ENCODE measurements at regions not wholly inside any gene's neighbourhood (a gene's known extent, or its start where the extent isn't known, plus 50 kb on each side); places are given as distances from the start of the nearest gene placed in this dataset.
A peak's percentile ranks its signal among the peaks of the same experiment; 100 is the strongest.
"Not testable (repeated sequence)": the region's sequence is repeated elsewhere in the genome, so short reads cannot be mapped to it uniquely, and the experiment has no call there.

DNA sequence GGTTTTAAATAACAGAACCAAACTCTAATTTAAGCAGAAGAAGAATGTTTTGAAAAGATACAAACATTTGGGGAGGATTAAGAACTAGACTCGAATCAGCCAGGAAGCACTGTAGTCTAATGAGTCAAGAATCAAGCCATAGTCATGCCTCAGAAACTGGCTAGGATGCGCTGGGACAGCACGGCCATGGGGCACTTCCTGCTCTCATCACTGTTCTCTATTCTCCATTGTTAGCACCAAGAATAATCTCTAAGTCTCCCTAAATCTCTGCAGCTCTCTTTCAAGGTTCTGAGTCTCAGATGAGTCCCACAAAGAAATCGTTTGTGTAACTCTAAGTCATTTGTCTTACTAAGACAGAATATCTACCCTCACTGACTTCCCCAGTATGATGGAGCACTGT is 399.0 kb upstream of the KCNMB2 start:
- no peak for FAIRE-seq

DNA sequence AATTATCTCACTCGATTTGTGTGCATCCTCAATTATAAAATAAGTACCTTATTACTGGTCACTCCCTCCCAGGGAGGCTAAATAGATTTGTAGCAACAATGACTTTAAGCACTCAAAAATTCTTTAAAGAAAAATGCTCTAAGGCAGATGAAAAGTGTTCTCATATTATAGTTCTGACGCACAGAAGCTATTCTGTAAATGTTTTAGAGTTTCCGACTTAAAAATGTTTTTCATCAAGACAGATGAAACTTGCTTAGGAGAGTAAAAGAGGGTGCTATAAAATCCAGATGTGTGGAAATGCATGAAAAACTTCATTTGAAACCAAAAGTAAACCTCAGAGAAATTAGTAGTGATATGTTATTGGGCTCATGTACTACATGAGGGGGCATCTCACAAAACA is 398.4 kb upstream of the KCNMB2 start:
- peak; percentile 95 for FAIRE-seq

DNA sequence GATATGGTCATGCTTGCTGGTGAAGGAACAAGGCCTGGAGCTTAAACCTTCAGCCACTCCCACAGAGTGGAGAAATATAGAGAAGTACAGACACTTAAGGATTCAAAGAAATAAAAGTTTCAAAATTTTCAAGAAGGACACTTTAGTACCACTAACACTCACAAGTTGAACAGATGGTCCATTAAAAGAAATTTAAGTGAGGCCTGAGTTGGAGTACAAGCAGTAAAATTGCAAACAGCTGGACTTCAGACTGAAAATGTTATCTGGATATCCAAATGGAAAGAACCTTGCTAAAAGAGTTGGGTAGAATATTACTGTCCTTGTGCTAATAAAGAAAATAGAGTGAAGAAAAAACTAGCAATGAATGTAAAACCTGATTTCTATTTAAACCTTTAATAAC is 397.1 kb upstream of the KCNMB2 start:
- FAIRE-seq, result peak; percentile 82

DNA sequence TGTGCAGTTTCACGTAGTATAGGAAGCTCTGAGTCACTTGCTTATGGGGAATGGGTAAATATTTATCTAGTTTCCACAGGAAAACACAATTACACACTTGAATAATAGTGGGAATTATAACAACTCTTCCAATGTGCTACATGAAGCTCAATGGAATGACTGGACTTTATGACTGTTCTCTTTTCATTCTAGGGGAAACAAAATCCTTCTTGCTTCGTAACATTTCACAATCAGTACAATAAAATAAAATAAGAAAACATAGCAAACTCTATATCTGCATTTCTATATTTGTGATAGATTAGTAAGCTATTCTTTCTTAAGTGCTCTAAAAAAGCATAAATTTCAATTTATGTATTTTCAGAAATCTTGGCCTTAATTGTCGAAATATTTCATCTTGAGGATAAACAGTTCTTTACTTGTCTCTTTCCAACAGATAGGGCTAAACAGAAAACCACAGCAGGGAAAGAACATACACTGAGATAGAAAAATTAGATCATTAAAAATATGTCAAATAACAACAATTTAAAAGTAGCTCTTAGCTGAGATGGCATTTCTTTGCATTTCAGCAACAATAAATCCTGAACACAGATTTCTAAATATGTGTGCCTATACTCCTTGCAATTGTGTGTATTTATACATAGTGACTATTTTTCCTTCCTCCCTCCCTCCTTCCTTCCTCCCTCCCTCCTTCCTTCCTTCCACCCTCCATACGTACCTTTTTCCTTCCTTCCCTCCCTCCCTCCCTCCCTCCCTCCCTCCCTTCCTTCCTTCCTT is 395.5 kb upstream of the KCNMB2 start:
- peak; percentile 78 for FAIRE-seq

DNA sequence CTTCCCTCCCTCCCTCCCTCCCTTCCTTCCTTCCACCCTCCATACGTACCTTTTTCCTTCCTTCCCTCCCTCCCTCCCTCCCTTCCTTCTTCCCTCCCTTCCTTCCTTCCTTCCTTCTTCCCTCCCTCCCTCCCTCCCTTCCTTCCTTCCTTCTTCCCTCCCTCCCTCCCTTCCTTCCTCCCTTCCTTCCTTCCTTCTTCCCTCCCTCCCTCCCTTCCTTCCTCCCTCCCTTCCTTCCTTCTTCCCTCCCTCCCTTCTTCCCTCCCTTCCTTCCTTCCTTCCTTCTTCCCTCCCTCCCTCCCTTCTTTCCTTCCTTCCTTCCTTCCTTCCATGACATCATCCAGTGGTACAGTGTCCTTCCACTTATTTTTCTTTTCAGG is 394.9 kb upstream of the KCNMB2 start:
- FAIRE-seq, result not testable (repeated sequence)

DNA sequence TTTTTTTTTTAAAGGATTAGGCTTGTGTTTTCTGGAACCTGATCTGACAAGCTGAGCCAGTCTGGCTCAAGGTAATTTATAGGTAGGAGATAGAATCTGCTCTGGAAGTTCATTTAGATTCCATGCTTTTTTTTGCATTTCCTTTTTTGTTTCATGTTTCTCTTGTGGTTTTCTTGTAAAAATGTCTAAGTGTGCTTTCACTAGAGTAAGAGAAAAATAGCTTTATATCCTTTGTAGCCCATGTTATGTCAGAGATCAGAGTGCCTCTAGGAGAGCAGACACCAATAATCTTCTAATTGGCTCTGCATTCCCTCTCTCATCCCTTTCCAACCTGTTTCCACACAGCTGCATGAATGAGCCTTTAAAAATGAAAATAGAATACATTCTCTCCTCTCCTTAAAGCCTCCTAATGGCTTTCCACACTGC is 389.8 kb upstream of the KCNMB2 start:
- no peak for FAIRE-seq

DNA sequence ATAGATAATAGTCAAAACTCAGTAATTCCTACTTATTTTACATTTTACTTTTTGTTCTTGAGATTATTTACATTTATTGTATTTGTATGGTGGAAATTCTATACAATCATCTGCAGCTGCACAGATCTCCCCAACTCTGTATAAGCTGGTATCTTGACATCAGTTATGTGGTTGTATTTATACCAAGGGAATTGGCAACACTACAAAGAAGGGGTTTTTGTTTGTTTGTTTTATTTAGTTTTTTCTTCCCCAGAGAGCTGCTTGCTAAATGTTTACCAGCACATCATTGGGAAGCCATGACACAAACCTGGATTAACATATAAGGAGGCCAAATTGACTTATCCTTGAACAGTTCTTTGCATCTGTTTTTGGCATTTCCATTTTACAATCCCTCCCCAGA is 389.2 kb upstream of the KCNMB2 start:
- no peak for FAIRE-seq

DNA sequence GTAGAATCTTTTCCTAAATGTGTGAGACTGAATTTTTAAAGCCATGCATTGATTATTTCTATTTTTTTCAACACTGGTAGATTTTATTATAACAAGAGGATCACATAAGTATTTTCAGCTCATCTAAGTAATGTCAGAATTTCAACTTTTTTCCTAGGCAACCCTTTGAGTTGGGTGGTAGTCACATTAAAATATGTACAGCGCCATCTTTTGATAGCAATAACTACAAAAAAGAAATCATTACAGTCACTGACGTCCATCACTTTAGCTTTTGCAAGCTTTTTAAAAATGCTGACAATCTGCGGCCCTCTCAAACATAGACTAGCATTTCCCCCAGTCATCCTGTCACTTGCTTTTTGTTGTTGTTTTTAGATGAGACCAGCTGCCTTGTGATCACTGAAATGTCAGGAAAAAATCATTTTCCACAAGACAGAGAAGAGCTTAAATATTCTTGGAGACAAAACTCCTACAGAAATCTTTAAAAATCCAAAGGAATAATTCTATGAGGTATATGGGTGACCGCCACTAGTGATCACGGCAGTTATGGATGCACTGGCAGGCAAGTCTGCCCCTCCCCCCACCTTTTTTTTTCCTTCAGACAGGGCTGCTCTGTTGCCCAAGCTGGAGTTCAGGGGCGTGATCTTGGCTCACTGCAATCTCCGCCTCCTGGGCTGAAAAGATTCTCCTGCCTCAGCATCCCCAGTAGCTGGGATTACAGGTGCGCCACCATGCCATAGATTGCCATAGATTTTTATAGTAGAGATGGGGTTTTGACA is 384.0 kb upstream of the KCNMB2 start:
- no peak for FAIRE-seq

DNA sequence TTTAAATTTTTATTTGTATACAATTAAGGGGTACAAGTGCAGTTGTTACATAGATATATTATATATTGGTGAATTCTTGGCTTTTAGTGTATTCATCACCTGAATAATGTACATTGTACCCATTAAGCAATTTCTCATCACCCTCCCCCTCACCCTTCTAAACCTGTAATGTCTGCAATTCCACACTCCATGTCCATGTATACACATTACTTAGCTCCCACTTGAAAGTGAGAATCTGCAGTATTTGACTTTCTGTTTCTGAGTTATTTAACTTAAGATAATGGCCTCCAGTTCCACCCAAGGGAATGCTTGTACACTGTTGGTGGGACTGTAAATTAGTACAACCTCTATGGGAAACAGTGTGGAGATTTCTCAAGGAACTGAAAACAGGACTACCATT is 383.2 kb upstream of the KCNMB2 start:
- no peak for FAIRE-seq

DNA sequence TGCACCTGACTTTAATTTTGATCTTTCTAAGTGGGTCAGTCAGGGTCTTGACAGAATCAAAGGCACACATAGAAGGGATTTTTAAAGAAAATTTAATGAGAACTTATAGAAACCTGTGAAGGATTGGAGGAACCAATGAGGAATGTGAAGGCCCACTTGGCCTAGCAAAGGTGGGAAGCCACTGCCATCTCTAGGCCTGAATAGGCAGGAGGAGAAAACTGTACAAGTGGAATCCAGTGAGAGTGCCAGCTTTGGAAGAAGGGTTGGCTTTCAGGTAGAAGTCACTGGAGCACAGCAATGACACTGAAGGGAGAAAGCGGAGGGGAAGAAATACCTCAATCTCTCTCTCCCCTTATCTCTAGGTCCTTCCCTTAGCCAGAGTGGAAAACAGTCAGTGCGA is 380.7 kb upstream of the KCNMB2 start:
- no peak for FAIRE-seq

DNA sequence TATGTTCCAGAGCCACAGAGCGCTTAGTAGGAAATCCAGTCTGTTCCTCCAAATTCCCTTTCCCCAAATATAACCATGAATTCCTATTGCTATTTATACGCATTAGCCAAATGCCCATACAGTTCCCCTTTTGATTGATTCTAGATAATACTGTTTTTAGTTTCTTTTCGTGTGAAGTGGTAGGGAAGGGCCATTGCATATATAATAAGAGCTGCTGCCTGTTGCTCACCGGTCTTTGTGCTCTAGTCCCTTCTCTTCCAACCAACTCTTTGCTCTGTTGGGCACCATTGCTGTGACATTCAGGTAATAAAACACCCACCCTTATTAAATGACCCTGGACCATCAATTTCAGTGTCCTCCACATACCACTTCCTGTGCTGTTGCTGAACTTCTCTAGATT is 379.9 kb upstream of the KCNMB2 start:
- FAIRE-seq, result no peak

DNA sequence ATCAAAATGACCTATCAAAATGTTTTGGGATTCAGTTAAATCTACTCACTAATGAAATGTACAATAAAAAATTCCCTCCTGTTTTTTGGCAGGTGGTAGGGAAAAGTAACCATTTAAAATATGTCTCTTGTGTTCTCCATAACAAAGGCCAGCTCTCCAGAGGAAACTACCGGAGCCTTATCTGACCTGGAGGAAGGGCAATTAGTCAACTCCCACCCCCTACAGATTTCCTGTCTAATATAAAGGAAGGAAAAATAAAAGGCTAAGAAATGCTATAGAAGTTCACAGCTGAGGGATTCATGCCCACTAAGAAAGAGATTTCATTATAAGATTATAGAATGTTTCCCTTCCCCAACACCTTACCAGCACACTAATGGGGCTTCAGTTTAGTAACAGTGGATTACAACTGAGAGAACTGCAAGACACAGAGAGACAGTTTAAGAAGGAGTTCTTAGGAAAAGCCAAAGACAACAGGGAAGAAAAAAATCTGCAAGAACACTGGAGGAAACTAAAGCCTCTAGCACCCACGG is 376.5 kb upstream of the KCNMB2 start:
- FAIRE-seq, result no peak

DNA sequence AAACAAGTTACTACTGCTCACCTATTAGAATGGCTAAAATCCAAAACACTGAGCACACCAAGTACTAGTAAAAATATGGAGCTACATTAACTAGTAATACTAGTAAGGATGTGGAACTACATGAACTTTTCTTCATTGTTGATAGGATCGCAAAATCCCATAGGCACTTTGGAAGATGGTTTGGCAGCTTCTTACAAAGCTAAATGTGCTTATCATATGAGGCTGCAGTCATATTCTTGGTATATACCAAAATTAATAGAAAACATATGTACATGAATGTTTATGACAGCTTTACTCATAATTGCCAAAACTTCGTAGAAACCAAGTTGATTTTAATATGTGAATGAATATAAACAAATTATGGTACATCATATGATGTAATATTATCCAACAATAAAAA is 366.8 kb upstream of the KCNMB2 start:
- no peak for FAIRE-seq

DNA sequence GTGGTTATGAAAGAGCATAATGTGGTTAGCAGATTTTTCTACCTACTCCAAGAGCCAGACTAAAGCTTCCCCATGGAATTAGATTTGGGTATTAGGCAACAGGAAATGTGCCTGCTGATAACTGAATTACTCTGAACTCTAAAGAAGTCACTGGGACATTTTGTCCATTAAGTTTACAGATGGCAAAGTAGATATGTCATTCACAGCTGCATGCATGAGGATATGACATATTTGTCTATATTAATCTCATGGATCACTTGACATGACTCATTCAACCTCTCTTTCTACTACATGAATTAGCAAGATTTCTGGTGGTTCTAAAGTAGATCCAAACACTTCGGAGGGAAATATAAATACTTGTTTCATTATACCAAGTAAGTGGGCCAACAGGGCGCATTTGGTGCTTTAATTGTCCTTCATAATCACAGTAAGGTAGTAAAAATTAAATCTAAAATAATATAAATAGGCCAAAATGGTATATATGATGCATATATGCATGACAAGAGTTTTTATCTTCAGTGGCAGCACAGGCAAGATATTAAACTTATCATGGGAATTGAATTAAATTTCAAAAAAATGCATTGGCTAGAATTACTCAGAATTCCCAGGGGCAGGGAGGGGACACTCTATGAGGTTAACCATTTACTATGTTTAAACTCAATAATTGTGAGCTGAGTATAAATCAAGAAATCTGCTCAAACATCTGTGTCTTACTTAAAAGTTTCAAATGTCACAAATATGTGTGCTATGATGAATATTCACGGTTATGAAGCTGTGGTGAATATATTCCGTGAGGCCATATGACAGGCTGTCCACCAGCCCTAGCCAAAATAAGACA is 365.3 kb upstream of the KCNMB2 start:
- FAIRE-seq, result no peak

DNA sequence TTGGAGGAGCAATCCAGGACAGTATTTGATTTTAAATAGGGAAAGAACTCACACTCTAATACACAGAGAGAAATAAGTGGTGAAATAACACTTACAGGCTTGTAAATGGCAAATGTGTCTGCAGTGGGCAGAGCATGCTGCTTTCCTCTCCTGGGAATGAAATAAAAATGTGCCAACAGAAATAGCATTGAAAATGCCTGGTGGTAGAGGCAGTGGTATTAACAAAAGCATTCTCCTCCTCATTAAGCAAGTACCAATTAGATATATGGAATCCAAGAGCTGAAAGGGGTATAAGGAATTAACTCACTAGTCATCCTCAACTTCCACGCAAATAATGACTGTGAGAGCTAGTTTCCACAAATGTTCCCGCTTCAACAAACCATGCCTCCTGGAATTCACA is 364.1 kb upstream of the KCNMB2 start:
- FAIRE-seq, result no peak

DNA sequence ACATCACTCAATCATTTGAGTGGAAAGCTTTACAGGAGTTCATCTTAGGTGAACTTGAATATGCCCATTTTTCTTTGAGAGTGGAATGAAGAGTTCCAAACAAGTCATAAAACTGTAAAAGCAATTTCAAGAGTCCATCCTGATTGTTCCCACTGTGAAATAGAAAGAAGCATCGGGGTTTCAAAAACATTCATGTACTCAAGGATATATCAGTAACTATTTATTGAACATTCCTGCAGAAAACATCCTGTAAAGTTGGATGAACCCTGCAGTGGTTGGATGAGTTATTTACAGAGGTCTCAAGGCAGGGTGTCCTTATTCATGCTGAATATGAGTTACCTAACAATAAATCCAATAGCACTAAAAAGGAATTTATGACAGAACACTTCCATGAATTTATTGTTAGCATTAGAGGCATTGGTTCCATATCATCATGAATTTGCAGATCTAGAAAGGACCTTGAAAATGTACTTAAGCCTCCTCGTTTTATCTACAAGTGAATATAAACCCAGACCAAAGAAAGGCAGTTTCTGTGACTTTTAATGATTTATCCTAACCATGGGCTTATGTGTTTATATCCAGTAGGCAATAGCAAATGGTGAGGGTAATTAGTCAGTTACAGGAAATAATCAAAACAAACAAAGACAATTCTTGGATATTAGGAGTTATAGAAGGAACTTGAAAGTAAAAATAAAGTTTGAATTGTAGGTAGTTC is 361.9 kb upstream of the KCNMB2 start:
- no peak for FAIRE-seq

DNA sequence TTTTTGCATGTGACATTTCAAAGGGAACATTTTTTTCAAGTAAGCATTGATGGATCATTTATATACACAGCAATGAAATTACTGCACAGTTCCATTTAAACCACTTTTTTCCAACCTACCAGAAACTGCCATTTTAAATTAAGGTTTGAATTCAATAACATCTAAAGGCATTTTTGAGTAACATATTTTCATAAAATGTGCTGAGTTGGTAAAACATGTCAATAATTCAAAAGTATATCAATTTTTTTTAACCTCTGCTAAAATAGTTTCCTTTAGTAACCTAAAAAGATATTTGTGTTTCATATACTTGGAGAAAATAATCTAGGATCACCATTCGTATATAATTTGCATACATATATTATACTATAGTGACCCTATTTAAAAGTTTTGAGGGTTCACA is 355.1 kb upstream of the KCNMB2 start:
- no peak for FAIRE-seq

DNA sequence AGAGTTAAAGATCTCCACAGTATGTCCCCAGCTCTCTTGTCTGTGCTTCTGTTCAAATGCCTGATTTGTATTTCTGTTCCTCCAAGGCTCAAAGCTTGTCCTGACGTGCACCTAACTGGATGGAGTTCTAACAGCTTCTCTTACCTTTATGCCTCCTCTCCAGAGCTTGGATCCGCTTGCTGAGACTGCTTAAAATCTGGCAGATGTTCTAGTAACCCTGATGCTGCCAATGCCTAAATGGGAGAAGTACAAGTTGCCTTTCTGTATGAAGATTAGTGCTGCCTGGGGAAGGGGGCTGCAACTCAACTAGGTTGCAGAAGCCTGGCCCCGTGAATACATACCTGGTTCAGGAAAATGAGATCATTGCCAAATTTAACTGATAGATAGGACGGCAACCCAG is 354.5 kb upstream of the KCNMB2 start:
- FAIRE-seq, result no peak

DNA sequence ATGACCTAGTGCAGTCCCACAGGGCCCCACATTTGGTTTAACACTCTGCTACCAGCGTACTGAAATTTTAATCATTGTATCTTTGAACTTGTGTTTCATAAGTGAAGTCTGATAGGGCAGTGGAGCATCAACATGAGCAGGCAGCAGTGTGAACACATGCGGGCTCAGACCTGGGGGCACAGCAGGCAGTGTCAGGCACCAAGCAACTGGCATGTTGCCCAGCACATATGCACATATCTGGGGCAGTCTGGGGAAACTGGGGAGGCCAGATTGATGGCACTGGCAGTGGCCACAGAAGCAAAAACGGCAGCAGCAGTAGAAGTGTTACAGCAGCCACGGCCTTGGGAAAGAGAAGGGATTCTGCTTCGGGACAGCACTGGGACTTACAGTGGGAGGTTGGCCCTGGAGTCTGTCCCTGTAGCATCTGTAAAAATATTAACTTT is 353.9 kb upstream of the KCNMB2 start:
- no peak for FAIRE-seq

DNA sequence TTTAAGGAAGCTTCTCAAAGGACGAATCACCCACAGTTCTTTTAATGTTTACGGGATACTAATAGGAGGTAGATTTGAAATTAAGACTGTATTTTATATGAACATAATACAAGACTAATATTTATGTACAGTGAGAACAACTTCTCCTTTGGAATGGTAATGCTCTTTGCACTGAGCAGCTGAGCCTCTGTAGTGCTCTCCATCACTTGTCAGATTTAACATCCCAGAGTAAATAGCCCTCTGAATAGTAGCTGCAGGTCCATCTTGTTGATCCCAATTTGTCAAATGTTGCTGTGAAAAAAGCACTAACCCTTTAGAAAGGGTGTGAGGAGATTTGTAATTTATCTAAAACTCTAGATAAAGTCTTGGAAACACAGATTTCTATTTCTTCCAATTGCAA is 351.4 kb upstream of the KCNMB2 start:
- FAIRE-seq, result no peak

DNA sequence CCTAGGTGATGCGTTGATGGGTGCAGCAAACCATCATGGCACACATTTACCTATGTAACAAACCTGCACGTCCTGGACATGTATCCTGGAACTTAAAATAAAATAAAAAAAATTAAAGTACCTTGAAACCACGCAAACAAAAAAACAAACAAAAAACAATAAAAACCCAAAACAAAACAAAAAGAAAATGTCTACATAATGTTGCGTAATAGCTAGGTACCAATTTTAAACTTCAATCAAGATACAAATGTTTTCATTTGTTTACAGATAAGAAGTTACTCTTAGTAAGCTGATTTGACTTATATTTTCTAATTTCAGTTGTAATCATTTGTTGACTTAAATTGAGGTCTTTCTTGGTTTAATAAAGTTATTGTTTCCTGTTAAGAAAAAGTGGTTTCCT is 349.6 kb upstream of the KCNMB2 start:
- peak; percentile 57 for FAIRE-seq

DNA sequence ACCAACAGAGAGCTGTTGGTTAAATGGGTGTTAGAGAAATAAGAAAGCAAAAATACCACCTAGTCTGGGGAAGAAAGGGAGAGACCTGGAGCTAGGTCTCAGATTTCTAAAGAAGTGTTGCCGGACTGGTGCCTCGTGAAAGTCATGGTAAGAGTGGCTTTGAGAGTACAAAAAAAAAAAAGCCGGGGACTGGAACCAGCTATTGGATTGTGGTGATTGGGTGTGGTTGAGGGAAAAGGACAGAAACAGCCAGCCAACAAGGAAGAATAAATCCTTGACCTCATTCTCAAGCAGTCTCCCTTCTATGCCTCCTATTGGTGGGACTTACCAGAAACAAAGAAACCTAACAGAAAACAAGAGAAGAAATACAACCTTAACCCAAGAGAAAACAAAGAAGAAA is 346.4 kb upstream of the KCNMB2 start:
- FAIRE-seq, result no peak

DNA sequence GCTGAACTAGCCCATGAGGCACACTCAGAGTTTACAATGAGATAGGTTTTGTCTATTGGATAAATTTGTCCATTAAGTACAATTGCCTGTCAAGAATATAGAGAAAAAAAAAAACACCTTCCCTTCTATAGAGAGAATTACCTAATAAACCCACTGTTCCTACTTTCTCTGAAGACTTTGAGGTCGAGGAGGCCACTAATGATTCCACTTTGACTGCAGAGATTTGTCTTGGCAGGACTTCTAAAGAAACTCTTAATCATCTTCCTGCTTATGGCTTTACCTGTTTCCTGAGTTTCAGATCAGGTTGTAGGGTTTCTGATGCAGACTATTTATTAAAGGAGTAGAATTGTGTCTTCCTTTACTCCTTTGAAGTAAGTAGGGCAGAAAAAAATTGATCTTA is 342.4 kb upstream of the KCNMB2 start:
- FAIRE-seq, result no peak

All from endometrium (tissue), 2 donors.